Heart left ventricle (tissue), 16 donors: ENCODE measurements at regions not wholly inside any gene's neighbourhood (a gene's known extent, or its start where the extent isn't known, plus 50 kb on each side); places are given as distances from the start of the nearest gene placed in this dataset.
"Not testable (repeated sequence)": the region's sequence is repeated elsewhere in the genome, so short reads cannot be mapped to it uniquely, and the experiment has no call there.

ENCODE experiments used
- ATAC-seq, 4 donors: fragments of 200-7000 bp; cut with Tn5 transposase; one replicate each; pipeline ENCODE4 v1.9.1; 2020 to 2022; ENCODE audit warnings: moderate library complexity in 4 of 4, mild to moderate bottlenecking in 3 of 4, moderate number of reproducible peaks in 1 of 4
- DNase-seq, 5 donors: peaks; one replicate each; pipeline ENCODE4 v3.0.0-alpha.2; 2020
- H3K27ac ChIP-seq, 12 donors: fragments of 200-600 bp; sonication (generic) in 4 of 12; one replicate each; pipeline versions ENCODE4 v1.5.0 to v1.8.0; 2016 to 2022; ENCODE audit warnings: mild to moderate bottlenecking in 2 of 12
- H3K27me3 ChIP-seq, 9 donors: fragments of 200-600 bp; sonication (generic) in 2 of 9; one replicate each; pipeline versions ENCODE4 v1.5.1 to v1.8.0; 2016 to 2022; ENCODE audit warnings: mild to moderate bottlenecking in 3 of 9
- H3K36me3 ChIP-seq, 9 donors: fragments of 200-600 bp; sonication (generic) in 2 of 9; one replicate each; pipeline versions ENCODE4 v1.5.0 to v1.8.0; 2018 to 2022; ENCODE audit warnings: mild to moderate bottlenecking in 2 of 9
- H3K4me1 ChIP-seq, 12 donors: fragments of 200-600 bp; sonication (generic) in 4 of 12; one replicate each; pipeline versions ENCODE4 v1.5.0 to v1.8.0; 2016 to 2022; ENCODE audit warnings: mild to moderate bottlenecking in 3 of 12
- H3K4me3 ChIP-seq, 12 donors: fragments of 200-600 bp; sonication (generic) in 4 of 12; one replicate each; pipeline versions ENCODE4 v1.5.0 to v1.8.0; 2017 to 2022; ENCODE audit warnings: mild to moderate bottlenecking in 9 of 12, moderate library complexity in 4 of 12
- H3K9me3 ChIP-seq, 12 donors: fragments of 200-600 bp; sonication (generic) in 4 of 12; one replicate each; pipeline versions ENCODE4 v1.5.0 to v1.8.0; 2016 to 2022; ENCODE audit warnings: mild to moderate bottlenecking in 1 of 12
- CTCF ChIP-seq, 12 donors: fragments of 200-600 bp; sonication (generic) in 4 of 12; IDR thresholded peaks; one replicate each; pipeline versions ENCODE4 v1.5.0 to v1.8.0; 2018 to 2022; ENCODE audit warnings: antibody characterized with exemption in 12 of 12, mild to moderate bottlenecking in 5 of 12
- POLR2A ChIP-seq, 2 donors: fragments of 450-650 bp; IDR thresholded peaks; one replicate each; pipeline ENCODE4 v1.6.1; 2017; ENCODE audit warnings: antibody characterized with exemption in 2 of 2, mild to moderate bottlenecking in 2 of 2, moderate library complexity in 2 of 2
- WGBS, 4 donors: extraction: QIAGEN DNeasy Blood & Tissue Kit in 2 of 4; methylation state at CpG; one replicate each; pipeline versions ENCODE4 v1.1.5 to v1.1.7; 2013 to 2018; 5-methylcytosine and 5-hydroxymethylcytosine counted together
- intact Hi-C, 10 donors: fragments of 100-400 bp; cut with DNase I; formaldehyde crosslinking; loops; one replicate each; pipeline versions ENCODE4 v1.11.1 to v1.14.2; 2022
- donor health status: ischemic (EF 13 %, LVEDD 7.1; RV severe dilation, severe dysfunction).
- donor health status: healthy with polysubstance abuse.
- donor health status: DM: no; HTN: yes; CAD: no.
- donor health status: DM: no; HTN: no; CAD: no.
- donor health status: ischemic (EF 25% LVEDD 6.9; RV normal size, moderate dysfunction).
- donor health status: ischemic (EF 25% LVEDD 5.7; RV mildly dilated, moderate dysfunction).
- donor health status: healthy.
- donor health status: DM: yes; HTN: yes; CAD: no.
- donor health status: ischemic (EF 35%, LVEDD 5.7; RV mildly dilated, moderate dysfunction).
- donor health status: nonischemic (EF 11% LVEDD 7.7; RV severe dilation, severe dysfunction).
- donor health status: DM: yes; HTN: yes; CAD: no.
- donor health status: PGD.
- donor health status: ischemic (EF 29% LVEDD 5.4; RV normal size, mild dysfunction).
- donor health status: nonischemic (EF 23%, LVEDD 6.1; RV moderate dilation, normal function).

- ATAC-seq: no peak
Measured at GRCh38 chrX:104372547-104372946, 117.8 kb upstream of the ESX1 start.

GRCh38 chrX:104370089-104370488 is 115.4 kb upstream of the ESX1 start:
- no peaks in the 10 kb centered on the region for H3K4me1 ChIP-seq
- TF ChIP-seq CTCF (IDR thresholded peaks at IDR 0.05): no peak
- TF ChIP-seq POLR2A (IDR thresholded peaks at IDR 0.05): no peak
- intact Hi-C loops: no loop called here
- no peak overlapping the region for H3K4me3 ChIP-seq
- 46 to 56% (median 49%) methylated on average over 2 of the region's 2 CpGs for WGBS, 4 donors
- no peak for DNase-seq
- H3K36me3 ChIP-seq: no peaks in the 10 kb centered on the region
- H3K27ac ChIP-seq: no peak overlapping the region
- no peak for ATAC-seq
- no peaks in the 10 kb centered on the region for H3K9me3 ChIP-seq
- peaks cover 0 to 26% (median 0%) of the 10 kb centered on the region in 9 donors for H3K27me3 ChIP-seq

More at GRCh38 chrX:104372547-104372946, 117.8 kb upstream of the ESX1 start:
- Histone ChIP-seq H3K36me3 (no peaks in the 10 kb centered on the region), H3K27ac (no peak overlapping the region), H3K4me1 (no peaks in the 10 kb centered on the region), H3K4me3 (no peak overlapping the region), H3K9me3 (no peaks in the 10 kb centered on the region), H3K27me3 (peaks cover 0 to 22% (median 0%) of the 10 kb centered on the region in 9 donors)
- 15 to 55% (median 48%) methylated on average over 1 of the region's 1 CpG for whole genome bisulfite sequencing, 4 donors
- no peak for TF ChIP-seq CTCF (IDR thresholded peaks at IDR 0.05)
- TF ChIP-seq POLR2A (IDR thresholded peaks at IDR 0.05): no peak
- intact Hi-C loops: no loop called here
- no peak for DNase-seq

- H3K27me3 ChIP-seq, ATAC-seq, H3K27ac ChIP-seq, H3K36me3 ChIP-seq, H3K9me3 ChIP-seq, DNase-seq, intact Hi-C loops, H3K4me3 ChIP-seq, H3K4me1 ChIP-seq: not testable (repeated sequence)
- WGBS, 4 donors: 91 to 97% (median 95%) methylated on average over 2 of the region's 2 CpGs
Measured at GRCh38 chrX:104360774-104361173, 106.0 kb upstream of the ESX1 start.

GRCh38 chrX:104359124-104359523 is 104.4 kb upstream of the ESX1 start:
- ATAC-seq: no peak
- 37 to 67% (median 53%) methylated on average over 1 of the region's 1 CpG for WGBS, 4 donors
- no peak for TF ChIP-seq POLR2A (IDR thresholded peaks at IDR 0.05)
- no peak for TF ChIP-seq CTCF (IDR thresholded peaks at IDR 0.05)
- Histone ChIP-seq H3K27ac (no peak overlapping the region), H3K27me3 (peaks cover 0 to 6% (median 0%) of the 10 kb centered on the region in 9 donors), H3K9me3 (no peaks in the 10 kb centered on the region), H3K4me1 (no peaks in the 10 kb centered on the region), H3K4me3 (no peak overlapping the region), H3K36me3 (no peaks in the 10 kb centered on the region)
- intact Hi-C loops: no loop called here
- no peak for DNase-seq

- no peak for DNase-seq
- ATAC-seq: no peak
- Histone ChIP-seq H3K27ac (no peak overlapping the region), H3K27me3 (peaks cover 0 to 33% (median 0%) of the 10 kb centered on the region in 9 donors), H3K4me3 (no peak overlapping the region), H3K36me3 (no peaks in the 10 kb centered on the region), H3K4me1 (no peaks in the 10 kb centered on the region), H3K9me3 (no peaks in the 10 kb centered on the region)
- WGBS, 4 donors: 53 to 55% (median 54%) methylated on average over 3 of the region's 3 CpGs
- intact Hi-C loops: no loop called here
- TF ChIP-seq CTCF (IDR thresholded peaks at IDR 0.05): no peak
- TF ChIP-seq POLR2A (IDR thresholded peaks at IDR 0.05): no peak
Measured at GRCh38 chrX:104351173-104351769, 96.5 kb upstream of the ESX1 start.
